ENCODE measurements at regions not wholly inside any gene's neighbourhood (a gene's known extent, or its start where the extent isn't known, plus 50 kb on each side); places are given as distances from the start of the nearest gene placed in this dataset.

DNA sequence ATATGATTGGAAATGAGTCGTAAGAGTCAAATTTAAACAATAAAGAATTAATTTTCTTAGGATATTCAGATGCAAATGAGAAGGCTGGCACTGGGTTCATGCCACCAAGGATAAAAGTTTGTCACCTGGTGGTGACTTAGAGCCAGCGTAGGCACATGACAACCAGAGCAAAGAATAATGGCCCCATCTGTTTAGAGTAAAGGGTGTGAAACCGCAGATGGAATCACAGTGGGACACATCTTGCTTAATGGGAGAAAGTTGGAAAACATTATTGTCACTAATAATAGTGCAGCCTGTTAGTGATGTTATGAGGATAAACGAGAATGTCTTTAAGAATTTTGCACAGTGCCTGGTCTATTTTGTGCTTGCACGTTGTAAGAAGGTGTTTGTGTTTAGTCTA lies 727.8 kb downstream of the QKI start:
- no peak for DNase-seq
- Mint-ChIP-seq H3K27me3 (no peaks in the 10 kb centered on the region), H3K4me3 (no peak overlapping the region), H3K9me3 (peaks cover 5% of the 10 kb centered on the region), H3K4me1 (no peaks in the 10 kb centered on the region), H3K27ac (no peak overlapping the region), H3K36me3 (ENCODE audit: low read depth) (no peaks in the 10 kb centered on the region)
- CTCF ChIA-PET: no interaction called here
- POLR2A ChIA-PET: no interaction called here

DNA sequence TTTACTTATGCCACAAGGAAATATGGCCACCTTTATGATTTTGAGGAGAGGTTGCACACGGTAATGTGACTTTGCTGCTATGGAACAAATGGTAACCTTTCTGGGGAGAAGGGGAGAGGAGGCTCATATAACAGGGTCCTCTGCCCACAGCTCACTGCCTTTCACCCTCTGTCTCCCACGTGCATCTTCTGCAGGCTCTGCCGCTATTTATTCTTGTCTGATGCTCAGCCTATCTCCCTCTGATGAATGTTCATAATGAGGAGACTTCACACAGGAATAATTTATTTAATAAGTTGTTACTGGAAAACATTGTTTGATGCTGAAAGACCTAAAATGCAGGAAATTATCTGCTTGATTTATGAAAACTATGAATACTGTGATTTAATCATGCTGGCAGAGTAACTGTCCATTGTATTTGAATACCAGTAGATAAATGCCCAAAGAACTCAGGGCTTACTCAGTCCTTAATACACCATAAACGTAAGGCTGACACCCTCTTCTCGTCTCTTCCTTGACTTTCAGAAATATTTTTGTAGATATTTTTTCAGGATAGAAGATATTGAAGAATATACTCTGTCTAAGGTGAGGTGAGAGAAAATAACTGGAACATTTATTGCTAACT lies 721.1 kb downstream of the QKI start:
- Mint-ChIP-seq H3K4me3 (no peak overlapping the region), H3K27me3 (no peaks in the 10 kb centered on the region), H3K9me3 (peaks cover 4% of the 10 kb centered on the region), H3K36me3 (ENCODE audit: low read depth) (no peaks in the 10 kb centered on the region), H3K4me1 (no peaks in the 10 kb centered on the region), H3K27ac (no peak overlapping the region)
- no peak for DNase-seq
- POLR2A ChIA-PET: no interaction called here
- CTCF ChIA-PET: no interaction called here

DNA sequence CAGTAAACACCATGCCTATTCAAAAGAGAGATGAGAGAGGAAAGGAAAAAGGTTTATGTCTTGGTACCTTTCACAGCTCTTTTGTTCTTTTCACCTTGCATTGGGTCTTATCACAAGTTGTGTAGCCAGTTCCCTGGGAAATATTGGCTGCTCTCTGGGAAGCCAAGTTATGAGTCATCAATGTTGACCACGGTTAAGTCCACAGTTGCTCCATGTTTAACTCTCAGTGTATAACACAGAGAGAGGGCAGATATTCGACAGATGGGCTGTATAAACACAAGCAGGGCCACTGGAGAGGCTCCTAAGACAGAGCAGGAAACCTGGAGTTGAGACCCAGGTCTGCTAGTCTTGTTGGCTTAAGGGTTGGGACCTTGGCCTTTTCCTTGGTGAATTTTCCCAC lies 718.6 kb downstream of the QKI start:
- H3K27ac Mint-ChIP-seq: no peak overlapping the region
- H3K4me3 Mint-ChIP-seq: no peak overlapping the region
- H3K4me1 Mint-ChIP-seq: no peaks in the 10 kb centered on the region
- ChIA-PET POLR2A (no interaction called here), CTCF (no interaction called here)
- no peak for DNase-seq
- peaks cover 4% of the 10 kb centered on the region for H3K9me3 Mint-ChIP-seq
- H3K27me3 Mint-ChIP-seq: no peaks in the 10 kb centered on the region
- H3K36me3 Mint-ChIP-seq (ENCODE audit: low read depth): no peaks in the 10 kb centered on the region

- no peaks in the 10 kb centered on the region for H3K27me3 Mint-ChIP-seq
- no peak overlapping the region for H3K4me3 Mint-ChIP-seq
- no peak for DNase-seq
- H3K4me1 Mint-ChIP-seq: no peaks in the 10 kb centered on the region
- ChIA-PET POLR2A (no interaction called here), CTCF (no interaction called here)
- H3K36me3 Mint-ChIP-seq (ENCODE audit: low read depth): no peaks in the 10 kb centered on the region
- H3K9me3 Mint-ChIP-seq: peaks cover 4% of the 10 kb centered on the region
- H3K27ac Mint-ChIP-seq: no peak overlapping the region
These were observed 716.1 kb downstream of the QKI start for GRCh38 chr6:164130585-164130984.

DNA sequence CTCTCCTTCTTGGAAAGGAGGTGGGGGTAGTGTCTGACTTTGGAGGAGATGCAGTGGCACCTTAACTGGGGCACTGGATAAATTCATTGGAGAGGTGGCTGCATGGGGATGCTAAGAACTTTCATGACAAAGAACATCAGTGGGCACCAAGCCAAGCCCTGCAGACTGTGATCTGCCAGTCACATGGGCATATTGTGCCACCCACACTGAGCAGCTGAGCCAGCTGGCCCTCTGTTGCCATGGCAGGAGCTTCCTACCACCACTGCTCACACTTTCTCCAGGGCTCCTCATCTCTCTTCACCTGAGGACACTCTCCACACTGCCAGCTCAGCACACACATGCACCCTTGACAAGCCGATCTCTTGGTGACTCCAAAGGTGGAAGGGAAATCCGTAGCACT lies 715.6 kb downstream of the QKI start:
- ChIA-PET POLR2A (no interaction called here), CTCF (no interaction called here)
- no peak for DNase-seq
- Mint-ChIP-seq H3K4me1 (no peaks in the 10 kb centered on the region), H3K4me3 (no peak overlapping the region), H3K27ac (no peak overlapping the region), H3K36me3 (ENCODE audit: low read depth) (no peaks in the 10 kb centered on the region), H3K27me3 (no peaks in the 10 kb centered on the region), H3K9me3 (peaks cover 3% of the 10 kb centered on the region)

GRCh38 chr6:164129218-164129617 lies 714.7 kb downstream of the QKI start:
- no peaks in the 10 kb centered on the region for H3K36me3 Mint-ChIP-seq (ENCODE audit: low read depth)
- DNase-seq: no peak
- no peaks in the 10 kb centered on the region for H3K27me3 Mint-ChIP-seq
- POLR2A ChIA-PET: no interaction called here
- no peak overlapping the region for H3K4me3 Mint-ChIP-seq
- CTCF ChIA-PET: no interaction called here
- no peaks in the 10 kb centered on the region for H3K4me1 Mint-ChIP-seq
- no peak overlapping the region for H3K27ac Mint-ChIP-seq
- H3K9me3 Mint-ChIP-seq: no peaks in the 10 kb centered on the region

DNA sequence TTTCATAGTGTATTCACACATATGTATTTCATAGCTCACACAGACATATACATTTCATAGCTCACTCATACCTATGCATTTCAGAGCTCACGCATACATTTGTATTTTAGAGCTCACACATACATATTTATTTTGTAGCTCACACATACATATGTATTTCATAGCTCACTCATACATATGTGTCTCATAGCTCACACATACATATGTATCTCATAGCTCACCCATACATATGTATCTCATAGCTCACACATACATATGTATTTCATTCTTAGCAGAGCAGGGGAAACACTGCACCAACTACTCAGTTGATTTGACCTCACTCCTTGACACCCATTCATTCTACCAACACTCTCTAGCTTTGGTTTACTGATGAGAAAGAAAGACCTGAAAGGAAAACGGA lies 713.6 kb downstream of the QKI start:
- Mint-ChIP-seq H3K4me3 (no peak overlapping the region), H3K4me1 (no peaks in the 10 kb centered on the region), H3K9me3 (no peaks in the 10 kb centered on the region), H3K36me3 (ENCODE audit: low read depth) (no peaks in the 10 kb centered on the region), H3K27ac (no peak overlapping the region), H3K27me3 (no peaks in the 10 kb centered on the region)
- no peak for DNase-seq
- ChIA-PET CTCF (no interaction called here), POLR2A (no interaction called here)

GRCh38 chr6:164124986-164125385 lies 710.5 kb downstream of the QKI start:
- no peak overlapping the region for H3K4me3 Mint-ChIP-seq
- H3K27me3 Mint-ChIP-seq: no peaks in the 10 kb centered on the region
- H3K9me3 Mint-ChIP-seq: peaks cover 3% of the 10 kb centered on the region
- H3K27ac Mint-ChIP-seq: no peak overlapping the region
- ChIA-PET POLR2A (no interaction called here), CTCF (no interaction called here)
- no peaks in the 10 kb centered on the region for H3K36me3 Mint-ChIP-seq (ENCODE audit: low read depth)
- no peaks in the 10 kb centered on the region for H3K4me1 Mint-ChIP-seq
- no peak for DNase-seq

- Mint-ChIP-seq H3K27me3 (no peaks in the 10 kb centered on the region), H3K4me3 (no peak overlapping the region), H3K9me3 (peaks cover 6% of the 10 kb centered on the region), H3K4me1 (no peaks in the 10 kb centered on the region), H3K36me3 (ENCODE audit: low read depth) (no peaks in the 10 kb centered on the region), H3K27ac (no peak overlapping the region)
- DNase-seq: no peak
- CTCF ChIA-PET: no interaction called here
- POLR2A ChIA-PET: no interaction called here
These were observed 710.0 kb downstream of the QKI start for GRCh38 chr6:164124473-164124872.

GRCh38 chr6:164122109-164122508 lies 707.6 kb downstream of the QKI start:
- H3K36me3 Mint-ChIP-seq (ENCODE audit: low read depth): no peaks in the 10 kb centered on the region
- DNase-seq: no peak
- H3K27me3 Mint-ChIP-seq: no peaks in the 10 kb centered on the region
- H3K27ac Mint-ChIP-seq: no peak overlapping the region
- ChIA-PET CTCF (interaction anchor here (0.7 kb wide), 1 partner anchor 261 kb away, joined by 5 read pairs; no protein-coding TSS in a partner anchor), POLR2A (no interaction called here)
- H3K4me3 Mint-ChIP-seq: no peak overlapping the region
- peaks cover 6% of the 10 kb centered on the region for H3K9me3 Mint-ChIP-seq
- no peaks in the 10 kb centered on the region for H3K4me1 Mint-ChIP-seq

GRCh38 chr6:164121527-164121926 lies 707.0 kb downstream of the QKI start:
- Mint-ChIP-seq H3K27ac (no peak overlapping the region), H3K4me3 (no peak overlapping the region), H3K9me3 (peaks cover 6% of the 10 kb centered on the region), H3K4me1 (no peaks in the 10 kb centered on the region), H3K27me3 (no peaks in the 10 kb centered on the region), H3K36me3 (ENCODE audit: low read depth) (no peaks in the 10 kb centered on the region)
- POLR2A ChIA-PET: no interaction called here
- CTCF ChIA-PET: no interaction called here
- DNase-seq: no peak

- Mint-ChIP-seq H3K4me1 (no peaks in the 10 kb centered on the region), H3K27me3 (no peaks in the 10 kb centered on the region), H3K36me3 (ENCODE audit: low read depth) (no peaks in the 10 kb centered on the region), H3K4me3 (no peak overlapping the region), H3K9me3 (peaks cover under 1% of the 10 kb centered on the region), H3K27ac (no peak overlapping the region)
- ChIA-PET CTCF (no interaction called here), POLR2A (no interaction called here)
- no peak for DNase-seq
These were observed 700.1 kb downstream of the QKI start for GRCh38 chr6:164114651-164115050.

- POLR2A ChIA-PET: no interaction called here
- no peaks in the 10 kb centered on the region for H3K27me3 Mint-ChIP-seq
- H3K27ac Mint-ChIP-seq: no peak overlapping the region
- no peaks in the 10 kb centered on the region for H3K36me3 Mint-ChIP-seq (ENCODE audit: low read depth)
- CTCF ChIA-PET: no interaction called here
- DNase-seq: no peak
- no peaks in the 10 kb centered on the region for H3K4me1 Mint-ChIP-seq
- H3K9me3 Mint-ChIP-seq: no peaks in the 10 kb centered on the region
- H3K4me3 Mint-ChIP-seq: no peak overlapping the region
These were observed 699.5 kb downstream of the QKI start for GRCh38 chr6:164114051-164114450.

- H3K27ac Mint-ChIP-seq: no peak overlapping the region
- no peaks in the 10 kb centered on the region for H3K9me3 Mint-ChIP-seq
- no peak for DNase-seq
- no peaks in the 10 kb centered on the region for H3K27me3 Mint-ChIP-seq
- no peaks in the 10 kb centered on the region for H3K4me1 Mint-ChIP-seq
- POLR2A ChIA-PET: no interaction called here
- no peak overlapping the region for H3K4me3 Mint-ChIP-seq
- no peaks in the 10 kb centered on the region for H3K36me3 Mint-ChIP-seq (ENCODE audit: low read depth)
- CTCF ChIA-PET: no interaction called here
These were observed 699.1 kb downstream of the QKI start for GRCh38 chr6:164113637-164114036.

GRCh38 chr6:164109770-164110140 lies 695.2 kb downstream of the QKI start:
- no peaks in the 10 kb centered on the region for H3K4me1 Mint-ChIP-seq

More at GRCh38 chr6:164109770-164110140, 695.2 kb downstream of the QKI start:
- Mint-ChIP-seq H3K27ac (no peak overlapping the region), H3K36me3 (ENCODE audit: low read depth) (no peaks in the 10 kb centered on the region), H3K4me3 (no peak overlapping the region), H3K9me3 (no peaks in the 10 kb centered on the region), H3K27me3 (no peaks in the 10 kb centered on the region)
- ChIA-PET POLR2A (no interaction called here), CTCF (no interaction called here)
- no peak for DNase-seq
